ENCODE measurements at regions not wholly inside any gene's neighbourhood (a gene's known extent, or its start where the extent isn't known, plus 50 kb on each side); places are given as distances from the start of the nearest gene placed in this dataset.

- TF ChIP-seq, protein P1, sequence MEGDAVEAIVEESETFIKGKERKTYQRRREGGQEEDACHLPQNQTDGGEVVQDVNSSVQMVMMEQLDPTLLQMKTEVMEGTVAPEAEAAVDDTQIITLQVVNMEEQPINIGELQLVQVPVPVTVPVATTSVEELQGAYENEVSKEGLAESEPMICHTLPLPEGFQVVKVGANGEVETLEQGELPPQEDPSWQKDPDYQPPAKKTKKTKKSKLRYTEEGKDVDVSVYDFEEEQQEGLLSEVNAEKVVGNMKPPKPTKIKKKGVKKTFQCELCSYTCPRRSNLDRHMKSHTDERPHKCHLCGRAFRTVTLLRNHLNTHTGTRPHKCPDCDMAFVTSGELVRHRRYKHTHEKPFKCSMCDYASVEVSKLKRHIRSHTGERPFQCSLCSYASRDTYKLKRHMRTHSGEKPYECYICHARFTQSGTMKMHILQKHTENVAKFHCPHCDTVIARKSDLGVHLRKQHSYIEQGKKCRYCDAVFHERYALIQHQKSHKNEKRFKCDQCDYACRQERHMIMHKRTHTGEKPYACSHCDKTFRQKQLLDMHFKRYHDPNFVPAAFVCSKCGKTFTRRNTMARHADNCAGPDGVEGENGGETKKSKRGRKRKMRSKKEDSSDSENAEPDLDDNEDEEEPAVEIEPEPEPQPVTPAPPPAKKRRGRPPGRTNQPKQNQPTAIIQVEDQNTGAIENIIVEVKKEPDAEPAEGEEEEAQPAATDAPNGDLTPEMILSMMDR (IDR thresholded peaks at IDR 0.05 in 2 of 3, conservative IDR thresholded peaks at IDR 0.05 in 1 of 3; ENCODE audit: borderline replicate concordance in 1 of 3, insufficient read depth in 1 of 3, low read depth in 2 of 3, low read length in 2 of 3) = no peak
- TF ChIP-seq ZNF274 (IDR thresholded peaks at IDR 0.05; ENCODE audit: low read depth, low read length) (no peak), REST (IDR thresholded peaks at IDR 0.05; ENCODE audit: low read depth) (no peak), POLR2A (IDR thresholded peaks at IDR 0.05; ENCODE audit: borderline replicate concordance, extremely low read depth, insufficient read depth, insufficient read length) (no peak), TCF7L2 (IDR thresholded peaks at IDR 0.05; ENCODE audit: borderline replicate concordance, extremely low read depth, insufficient read depth, insufficient read length) (no peak), EZH2phosphoT487 (IDR thresholded peaks at IDR 0.05; ENCODE audit: borderline replicate concordance) (no peak), JUND (IDR thresholded peaks at IDR 0.05) (no peak), EZH2 (IDR thresholded peaks at IDR 0.05) (no peak)
Observed at GRCh38 chr2:12617366-12617765, 99.4 kb upstream of the TRIB2 start.
